SU-DHL-6 (cell line): ENCODE measurements at regions not wholly inside any gene's neighbourhood (a gene's known extent, or its start where the extent isn't known, plus 50 kb on each side); places are given as distances from the start of the nearest gene placed in this dataset.

Experiments used
- H2AFZ ChIP-seq: fragments of 200-600 bp; sonication (generic); 2 replicates; pipeline ENCODE4 v1.6.1; 2014; ENCODE audit warnings: low read depth, mild to moderate bottlenecking, moderate library complexity, mixed read lengths, antibody characterized with exemption, low read length; ENCODE audit not compliant: severe bottlenecking
- H3F3A ChIP-seq: fragments of 200-600 bp; shearing (Covaris generic); 2 replicates; pipeline ENCODE4 v1.6.0; 2016; ENCODE audit warnings: antibody characterized with exemption, mild to moderate bottlenecking; ENCODE audit not compliant: insufficient read depth
- H3K27ac ChIP-seq: fragments of 200-600 bp; sonication (generic); 2 replicates; pipeline ENCODE4 v1.5.1; 2016; ENCODE audit warnings: low read depth, mild to moderate bottlenecking, low read length, moderate library complexity, mixed read lengths
- H3K27me3 ChIP-seq: fragments of 200-600 bp; sonication (generic), shearing (Covaris generic); 2 replicates; pipeline ENCODE4 v1.6.0; 2014; ENCODE audit warnings: mild to moderate bottlenecking, low read length
- H3K36me3 ChIP-seq: fragments of 200-600 bp; sonication (generic); 2 replicates; pipeline ENCODE4 v1.6.1; 2014; ENCODE audit warnings: mild to moderate bottlenecking, low read length, mixed read lengths
- H3K4me2 ChIP-seq: fragments of 300-600, 200-600 bp; shearing (Covaris generic), sonication (generic); 2 replicates; pipeline ENCODE4 v1.6.0; 2014; ENCODE audit warnings: low read length, low read depth, mild to moderate bottlenecking; ENCODE audit not compliant: poor library complexity, severe bottlenecking
- H3K4me3 ChIP-seq: fragments of 200-600 bp; sonication (generic); 2 replicates; pipeline ENCODE4 v1.5.1; 2014; ENCODE audit warnings: antibody characterized with exemption, low read length, mild to moderate bottlenecking, mixed read lengths; ENCODE audit not compliant: insufficient read depth, poor library complexity, severe bottlenecking
- H3K79me2 ChIP-seq: fragments of 200-600 bp; sonication (generic); 2 replicates; pipeline ENCODE4 v1.6.1; 2014; ENCODE audit warnings: mild to moderate bottlenecking, low read length, moderate library complexity; ENCODE audit not compliant: insufficient read depth
- H3K9ac ChIP-seq: fragments of 200-600 bp; sonication (generic); 2 replicates; pipeline ENCODE4 v1.7.0; 2014; ENCODE audit warnings: mild to moderate bottlenecking, low read length
- H3K9me2 ChIP-seq: fragments of 200-600 bp; sonication (generic); replicated peaks from 2 replicates; pipeline ENCODE4 v1.6.1; 2014; ENCODE audit warnings: low read length; ENCODE audit not compliant: insufficient read depth
- H3K9me3 ChIP-seq: fragments of 200-600 bp; sonication (generic); 2 replicates; pipeline ENCODE4 v1.6.1; 2014; ENCODE audit warnings: low read length, mixed read lengths; ENCODE audit not compliant: insufficient read depth
- H4K20me1 ChIP-seq: fragments of 200-600 bp; sonication (generic); 2 replicates; pipeline ENCODE4 v1.6.1; 2014; ENCODE audit warnings: low read depth, mild to moderate bottlenecking, antibody characterized with exemption, low read length, moderate library complexity, mixed read lengths
- CTCF ChIP-seq: fragments of 200-600 bp; sonication (generic); IDR thresholded peaks from one replicate; pipeline ENCODE4 v1.5.1; 2017; ENCODE audit warnings: antibody characterized with exemption, mild to moderate bottlenecking, low read length, moderate library complexity; ENCODE audit not compliant: insufficient read depth, poor library complexity, severe bottlenecking
- EZH2phosphoT487 ChIP-seq: fragments of 200-600 bp; sonication (generic), shearing (Covaris generic); conservative IDR thresholded peaks from 2 replicates; pipeline ENCODE4 v1.6.1; 2018; ENCODE audit warnings: mild to moderate bottlenecking, antibody characterized with exemption, low read length, moderate library complexity, mixed read lengths

- Histone ChIP-seq H3F3A (no peaks in the 10 kb centered on the region), H3K9me2 (no peaks in the 10 kb centered on the region), H3K4me2 (no peak overlapping the region), H3K9ac (no peak overlapping the region), H3K36me3 (no peaks in the 10 kb centered on the region), H3K79me2 (no peaks in the 10 kb centered on the region), H3K27me3 (no peaks in the 10 kb centered on the region), H3K9me3 (no peaks in the 10 kb centered on the region), H3K27ac (no peak overlapping the region), H2AFZ (peak overlapping the region; percentile 20), H3K4me3 (no peak overlapping the region), H4K20me1 (no peaks in the 10 kb centered on the region)
- TF ChIP-seq EZH2phosphoT487 = no peak
- TF ChIP-seq CTCF = peak; percentile 65
Observed at GRCh38 chr2:121897335-121897970, 142.0 kb downstream of the TSN start.

DNA sequence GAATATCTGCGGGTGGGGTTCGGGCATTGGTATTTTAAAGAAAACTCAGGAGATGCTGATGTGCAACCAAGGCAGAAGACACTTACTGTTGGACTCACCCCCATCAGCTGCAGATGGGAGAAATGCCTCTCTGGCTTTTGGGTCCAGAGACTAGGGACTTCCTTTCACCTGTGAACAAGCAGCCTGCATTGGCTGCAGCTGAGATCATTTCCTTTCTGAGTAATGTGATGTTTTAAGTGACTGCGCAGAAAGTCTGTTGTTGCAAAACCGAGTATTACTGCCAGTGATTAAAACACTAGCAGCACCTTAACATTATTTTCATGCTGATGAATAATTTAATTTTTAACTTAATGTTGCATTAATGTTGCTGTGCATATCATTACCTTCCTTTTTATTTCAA lies 143.0 kb downstream of the TSN start:
- no peak overlapping the region for H3K27ac ChIP-seq
- H2AFZ ChIP-seq = no peak overlapping the region
- no peak overlapping the region for H3K4me2 ChIP-seq
- H3K9me3 ChIP-seq = no peaks in the 10 kb centered on the region
- no peaks in the 10 kb centered on the region for H3K27me3 ChIP-seq
- H3K36me3 ChIP-seq = no peaks in the 10 kb centered on the region
- H3F3A ChIP-seq = no peaks in the 10 kb centered on the region
- no peaks in the 10 kb centered on the region for H4K20me1 ChIP-seq
- TF ChIP-seq EZH2phosphoT487 = no peak
- TF ChIP-seq CTCF = no peak
- H3K9me2 ChIP-seq = no peaks in the 10 kb centered on the region
- no peak overlapping the region for H3K9ac ChIP-seq
- H3K79me2 ChIP-seq = no peaks in the 10 kb centered on the region
- no peak overlapping the region for H3K4me3 ChIP-seq

GRCh38 chr2:121900391-121900790 lies 144.9 kb downstream of the TSN start:
- Histone ChIP-seq H3K9ac (no peak overlapping the region), H3K27ac (no peak overlapping the region), H3K4me2 (no peak overlapping the region), H4K20me1 (no peaks in the 10 kb centered on the region), H3K4me3 (no peak overlapping the region), H2AFZ (no peak overlapping the region), H3K79me2 (no peaks in the 10 kb centered on the region), H3K9me2 (no peaks in the 10 kb centered on the region), H3K27me3 (no peaks in the 10 kb centered on the region), H3K9me3 (no peaks in the 10 kb centered on the region), H3K36me3 (no peaks in the 10 kb centered on the region), H3F3A (no peaks in the 10 kb centered on the region)
- TF ChIP-seq EZH2phosphoT487 = no peak
- TF ChIP-seq CTCF = no peak
